SK-N-SH (cell line): ENCODE measurements at regions not wholly inside any gene's neighbourhood (a gene's known extent, or its start where the extent isn't known, plus 50 kb on each side); places are given as distances from the start of the nearest gene placed in this dataset.

Experiments used
- CTCF ChIP-seq: fragments of 200-600 bp; sonication (generic); IDR thresholded peaks from 2 replicates; pipeline ENCODE4 v1.6.1; 2017; ENCODE audit warnings: antibody characterized with exemption, mild to moderate bottlenecking, moderate library complexity
- EP300 ChIP-seq, 2 experiments: IDR thresholded peaks; 2 replicates each; pipeline versions ENCODE4 v1.4.0 to v1.6.1; 2012; ENCODE audit warnings: borderline replicate concordance in 1 of 2, low read depth in 1 of 2, low read length in 1 of 2
- EZH2phosphoT487 ChIP-seq: fragments of 200-600 bp; sonication (generic); IDR thresholded peaks from 2 replicates; pipeline ENCODE4 v1.6.1; 2017; ENCODE audit warnings: low read depth, mixed run types, mild to moderate bottlenecking, antibody characterized with exemption, moderate library complexity, borderline replicate concordance
- FOSL2 ChIP-seq: IDR thresholded peaks from 2 replicates; pipeline ENCODE4 v1.4.0; 2012; ENCODE audit warnings: low read depth, mild to moderate bottlenecking, moderate library complexity, borderline replicate concordance
- GATA2 ChIP-seq: sonication (generic); formaldehyde crosslinking; IDR thresholded peaks from 2 replicates; pipeline ENCODE4 v1.5.0; 2020; ENCODE audit warnings: mild to moderate bottlenecking, missing genetic modification reagents
- MXI1 ChIP-seq: IDR thresholded peaks from 2 replicates; pipeline ENCODE4 v1.6.1; 2012; ENCODE audit warnings: mild to moderate bottlenecking, low read depth, low read length, improper control_type of control experiment
- NRF1 ChIP-seq: IDR thresholded peaks from 2 replicates; pipeline ENCODE4 v1.6.1; 2012; ENCODE audit warnings: low read depth, mild to moderate bottlenecking, low read length
- POLR2AphosphoS5 ChIP-seq: IDR thresholded peaks from 2 replicates; pipeline ENCODE4 v1.6.1; 2012; ENCODE audit warnings: low read depth, low read length
- SIN3A ChIP-seq: IDR thresholded peaks from 2 replicates; pipeline ENCODE4 v1.6.1; 2012; ENCODE audit warnings: low read depth, mild to moderate bottlenecking, low read length, moderate library complexity, borderline replicate concordance
- TEAD4 ChIP-seq: IDR thresholded peaks from 2 replicates; pipeline ENCODE4 v1.4.0; 2012; ENCODE audit warnings: mild to moderate bottlenecking, borderline replicate concordance; ENCODE audit not compliant: insufficient read depth

GRCh38 chr9:108484468-108484867 lies 371.3 kb downstream of the ACTL7B start:
- TF ChIP-seq CTCF (no peak), EZH2phosphoT487 (no peak), GATA2 (CRISPR knock-in tag) (no peak), POLR2AphosphoS5 (no peak), MXI1 (no peak), TEAD4 (no peak), NRF1 (no peak), EP300 (IDR thresholded peaks at IDR 0.05; ENCODE audit: borderline replicate concordance in 1 of 2, low read depth in 1 of 2, low read length in 1 of 2) (no peak), FOSL2 (no peak), SIN3A (no peak)
